Neural progenitor cell (in vitro differentiated cells): ENCODE measurements at regions not wholly inside any gene's neighbourhood (a gene's known extent, or its start where the extent isn't known, plus 50 kb on each side); places are given as distances from the start of the nearest gene placed in this dataset.

Source experiments
- CTCF ChIP-seq: fragments of 200-600 bp; sonication (generic); IDR thresholded peaks from 2 replicates; pipeline ENCODE4 v1.5.1; 2017; ENCODE audit warnings: antibody characterized with exemption, mild to moderate bottlenecking
- EZH2 ChIP-seq: fragments of 200-600 bp; sonication (generic); IDR thresholded peaks from 2 replicates; pipeline ENCODE4 v1.6.1; 2017; ENCODE audit warnings: antibody characterized with exemption, mild to moderate bottlenecking, moderate library complexity

DNA sequence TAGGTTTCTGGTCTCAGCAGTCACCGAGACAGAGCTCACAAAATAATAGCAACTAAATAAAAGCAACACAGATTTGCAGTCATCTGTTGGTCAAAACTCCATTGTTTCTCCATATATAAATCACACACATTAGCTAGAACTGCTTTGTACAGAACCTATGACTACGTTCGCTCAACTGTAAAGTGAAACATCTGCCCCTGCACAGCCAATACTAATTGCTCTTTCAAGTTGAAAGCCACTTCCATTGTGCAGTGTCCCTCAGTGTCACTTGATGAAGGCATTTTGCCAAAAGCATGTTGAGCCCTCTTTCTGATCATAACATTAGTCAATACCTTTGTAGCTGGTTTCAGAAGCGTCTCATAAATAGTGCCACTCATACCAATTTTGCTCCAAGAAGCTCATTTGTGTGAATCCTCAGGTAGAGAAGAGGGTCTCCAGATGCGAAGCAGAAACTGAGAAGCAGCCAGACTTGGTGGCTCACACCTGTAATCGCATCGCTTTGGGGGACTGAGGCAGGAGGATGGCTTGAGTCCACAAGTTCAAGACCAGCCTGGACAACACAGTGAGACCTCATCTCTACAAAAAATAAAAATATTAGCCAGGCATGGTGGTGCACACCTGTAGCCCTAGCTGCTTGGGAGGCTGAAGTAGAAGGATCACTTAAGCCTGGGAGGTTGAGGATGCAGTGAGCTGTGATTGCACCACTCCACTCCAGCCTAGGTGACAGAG is 68.9 kb downstream of the PERP start:
- TF ChIP-seq CTCF (no peak), EZH2 (no peak)
